ENCODE measurements at regions not wholly inside any gene's neighbourhood (a gene's known extent, or its start where the extent isn't known, plus 50 kb on each side); places are given as distances from the start of the nearest gene placed in this dataset.

GRCh38 chr13:30108216-30108912 lies 199.0 kb downstream of the KATNAL1 start:
- TF ChIP-seq EZH2 (IDR thresholded peaks at IDR 0.05; ENCODE audit: low read length, missing control alignments) (no peak), CTCF (conservative IDR thresholded peaks at IDR 0.05 in 1 of 2, IDR thresholded peaks at IDR 0.05 in 1 of 2; ENCODE audit: low read depth in 1 of 2, low read length in 2 of 2) (no peak)

All from fibroblast of lung (primary cell).